Activated T-cell treated with anti-CD3 and anti-CD28 coated beads, Interleukin-2, amount 50 U/mL, for 48 hours (primary cell): ENCODE measurements at regions not wholly inside any gene's neighbourhood (a gene's known extent, or its start where the extent isn't known, plus 50 kb on each side); places are given as distances from the start of the nearest gene placed in this dataset.

Experiments
- DNase-seq, 2 experiments: peaks; one replicate each; pipeline ENCODE4 v3.0.0-alpha.2; 2020

- DNase-seq: no peak
Observed at GRCh38 chr3:102605153-102605552, 170.3 kb downstream of the ZPLD1 start.

- no peak for DNase-seq
Observed at GRCh38 chr3:102608875-102609274, 174.1 kb downstream of the ZPLD1 start.

GRCh38 chr3:102614021-102614569 lies 179.3 kb downstream of the ZPLD1 start:
- no peak for DNase-seq

- DNase-seq: no peak
Observed at GRCh38 chr3:102614585-102614984, 179.8 kb downstream of the ZPLD1 start.

- no peak for DNase-seq
Observed at GRCh38 chr3:102617381-102617780, 182.6 kb downstream of the ZPLD1 start.

- no peak for DNase-seq
Observed at GRCh38 chr3:102619361-102619760, 184.5 kb downstream of the ZPLD1 start.

- DNase-seq: no peak
Observed at GRCh38 chr3:102629943-102630342, 195.1 kb downstream of the ZPLD1 start.

- no peak for DNase-seq
Observed at GRCh38 chr3:102630531-102630930, 195.7 kb downstream of the ZPLD1 start.

GRCh38 chr3:102643546-102643945 lies 208.7 kb downstream of the ZPLD1 start:
- no peak for DNase-seq

- no peak for DNase-seq
Observed at GRCh38 chr3:102646557-102646956, 211.7 kb downstream of the ZPLD1 start.

GRCh38 chr3:102660653-102661052 lies 225.8 kb downstream of the ZPLD1 start:
- DNase-seq: no peak

GRCh38 chr3:102661707-102662497 lies 227.1 kb downstream of the ZPLD1 start:
- DNase-seq: no peak

- no peak for DNase-seq
Observed at GRCh38 chr3:102662498-102662772, 227.6 kb downstream of the ZPLD1 start.

GRCh38 chr3:102664126-102664525 lies 229.3 kb downstream of the ZPLD1 start:
- DNase-seq: no peak

GRCh38 chr3:102665183-102665582 lies 230.4 kb downstream of the ZPLD1 start:
- DNase-seq: no peak

- DNase-seq: no peak
Observed at GRCh38 chr3:102668247-102668646, 233.4 kb downstream of the ZPLD1 start.

GRCh38 chr3:102670986-102671385 lies 236.2 kb downstream of the ZPLD1 start:
- DNase-seq: no peak

- DNase-seq: no peak
Observed at GRCh38 chr3:102672305-102672704, 237.5 kb downstream of the ZPLD1 start.

GRCh38 chr3:102673271-102674115 lies 238.7 kb downstream of the ZPLD1 start:
- DNase-seq: peak; percentile 68 to 75

- DNase-seq: no peak
Observed at GRCh38 chr3:102674284-102674683, 239.5 kb downstream of the ZPLD1 start.

- no peak for DNase-seq
Observed at GRCh38 chr3:102676424-102676823, 241.6 kb downstream of the ZPLD1 start.

- no peak for DNase-seq
Observed at GRCh38 chr3:102682741-102683140, 247.9 kb downstream of the ZPLD1 start.

- no peak for DNase-seq
Observed at GRCh38 chr3:102686792-102687191, 252.0 kb downstream of the ZPLD1 start.
